GM23338 (cell line): ENCODE measurements at regions not wholly inside any gene's neighbourhood (a gene's known extent, or its start where the extent isn't known, plus 50 kb on each side); places are given as distances from the start of the nearest gene placed in this dataset.

Experiments
- ATAC-seq: fragments of 200-7000 bp; cut with Tn5 transposase; 3 replicates; pipeline ENCODE4 v1.9.1; 2020
- DNase-seq: peaks from one replicate; pipeline ENCODE4 v3.0.0-alpha.2; 2015; ENCODE audit warnings: low spot score
- H2AFZ ChIP-seq: fragments of 200-600 bp; sonication (generic); 2 replicates; pipeline ENCODE4 v1.8.0; 2016; ENCODE audit warnings: antibody characterized with exemption, mild to moderate bottlenecking, moderate library complexity
- H3F3A ChIP-seq: fragments of 200-600 bp; sonication (generic); replicated peaks from 2 replicates; pipeline ENCODE4 v1.8.0; 2017; ENCODE audit warnings: antibody characterized with exemption, mixed run types, low read depth
- H3K27ac ChIP-seq: fragments of 200-600 bp; sonication (generic); 2 replicates; pipeline ENCODE4 v1.6.1; 2016; ENCODE audit warnings: low read depth
- H3K27me3 ChIP-seq: fragments of 200-600 bp; sonication (generic); 2 replicates; pipeline ENCODE4 v1.8.0; 2016; ENCODE audit warnings: mild to moderate bottlenecking, mixed run types, moderate library complexity; ENCODE audit not compliant: insufficient read depth
- H3K36me3 ChIP-seq: fragments of 200-600 bp; sonication (generic); 2 replicates; pipeline ENCODE4 v1.8.0; 2016; ENCODE audit warnings: mild to moderate bottlenecking; ENCODE audit not compliant: insufficient read depth
- H3K4me1 ChIP-seq: fragments of 200-600 bp; sonication (generic); 2 replicates; pipeline ENCODE4 v1.8.0; 2016; ENCODE audit warnings: mild to moderate bottlenecking, moderate library complexity; ENCODE audit not compliant: insufficient read depth
- H3K4me2 ChIP-seq: fragments of 200-600 bp; sonication (generic); 2 replicates; pipeline ENCODE4 v1.7.1; 2017; ENCODE audit warnings: mixed run types
- H3K4me3 ChIP-seq: fragments of 200-600 bp; sonication (generic); 2 replicates; pipeline ENCODE4 v1.6.1; 2016; ENCODE audit warnings: mixed run types
- H3K79me2 ChIP-seq: fragments of 200-600 bp; sonication (generic); replicated peaks from 2 replicates; pipeline ENCODE4 v1.8.0; 2017; ENCODE audit warnings: mild to moderate bottlenecking; ENCODE audit not compliant: insufficient read depth
- H3K9me2 ChIP-seq: fragments of 200-600 bp; sonication (generic); 2 replicates; pipeline ENCODE4 v1.8.0; 2017; ENCODE audit not compliant: insufficient read depth
- H4K20me1 ChIP-seq: fragments of 200-600 bp; sonication (generic); replicated peaks from 2 replicates; pipeline ENCODE4 v1.8.0; 2017; ENCODE audit warnings: mild to moderate bottlenecking; ENCODE audit not compliant: insufficient read depth
- H3K27ac Mint-ChIP-seq: 2 replicates; pipeline ENCODE4 v1.8.0; 2020; ENCODE audit warnings: inconsistent platforms, mild to moderate bottlenecking, moderate library complexity, mixed read lengths
- H3K27me3 Mint-ChIP-seq: 3 replicates; pipeline ENCODE4 v1.8.0; 2022; ENCODE audit warnings: low read depth, mild to moderate bottlenecking, moderate library complexity, mixed read lengths, inconsistent platforms; ENCODE audit not compliant: insufficient read depth, poor library complexity
- H3K36me3 Mint-ChIP-seq: 3 replicates; pipeline ENCODE4 v1.8.0; 2021; ENCODE audit warnings: low read depth, mild to moderate bottlenecking, inconsistent platforms, moderate library complexity, mixed read lengths
- H3K4me1 Mint-ChIP-seq: 3 replicates; pipeline ENCODE4 v1.8.0; 2020; ENCODE audit warnings: mild to moderate bottlenecking, inconsistent platforms, mixed read lengths
- H3K4me3 Mint-ChIP-seq: 3 replicates; pipeline ENCODE4 v1.8.0; 2021; ENCODE audit warnings: moderate library complexity, mild to moderate bottlenecking, inconsistent platforms, mixed read lengths
- H3K9me3 Mint-ChIP-seq: 3 replicates; pipeline ENCODE4 v1.8.0; 2020; ENCODE audit warnings: moderate library complexity, mild to moderate bottlenecking, inconsistent platforms, mixed read lengths
- CTCF ChIP-seq, 2 experiments: fragments of 200-600 bp in 1 of 2; sonication (generic) in 1 of 2; conservative IDR thresholded peaks; 2 replicates each; pipeline versions ENCODE4 v1.5.1 to v1.6.1; 2016 to 2017; ENCODE audit warnings: antibody characterized with exemption in 2 of 2, low read depth in 2 of 2, mild to moderate bottlenecking in 2 of 2, moderate library complexity in 1 of 2
- EZH2 ChIP-seq: fragments of 200-600 bp; sonication (generic); IDR thresholded peaks from one replicate; pipeline ENCODE4 v1.8.0; 2017; ENCODE audit warnings: antibody characterized with exemption, mild to moderate bottlenecking, low read depth; ENCODE audit not compliant: unreplicated experiment
- EZH2phosphoT487 ChIP-seq: fragments of 200-600 bp; sonication (generic); IDR thresholded peaks from one replicate; pipeline ENCODE4 v1.8.1; 2018; ENCODE audit warnings: antibody characterized with exemption; ENCODE audit not compliant: unreplicated experiment
- JUNB ChIP-seq: IDR thresholded peaks from one replicate; pipeline ENCODE4 v1.6.1; 2016; ENCODE audit warnings: antibody characterized with exemption; ENCODE audit not compliant: unreplicated experiment
- NANOG ChIP-seq: IDR thresholded peaks from 2 replicates; pipeline ENCODE4 v1.6.1; 2016; ENCODE audit warnings: antibody characterized with exemption, borderline replicate concordance
- STAT1 ChIP-seq: IDR thresholded peaks from one replicate; pipeline ENCODE4 v1.6.1; 2016; ENCODE audit warnings: antibody characterized with exemption; ENCODE audit not compliant: unreplicated experiment
- ZNF114 ChIP-seq: fragments of 250-450 bp; sonication (Bioruptor Pico); IDR thresholded peaks from 2 replicates; pipeline ENCODE4 v1.5.0; 2020; ENCODE audit warnings: mild to moderate bottlenecking, moderate library complexity
- ZNF462 ChIP-seq: fragments of 250-450 bp; sonication (Bioruptor Pico); IDR thresholded peaks from 2 replicates; pipeline ENCODE4 v1.5.0; 2020; ENCODE audit warnings: mild to moderate bottlenecking, moderate library complexity

GRCh38 chr3:67798412-67798811 is 144.0 kb upstream of the SUCLG2 start (continued):
- TF ChIP-seq NANOG (no peak), EZH2 (no peak), ZNF114 (CRISPR knock-in tag) (no peak)

- no peaks in the 10 kb centered on the region for H3K79me2 ChIP-seq
- H3K9me3 Mint-ChIP-seq = no peaks in the 10 kb centered on the region
Observed at GRCh38 chr3:67791620-67792019, 137.2 kb upstream of the SUCLG2 start.

More at GRCh38 chr3:67791620-67792019, 137.2 kb upstream of the SUCLG2 start:
- TF ChIP-seq EZH2phosphoT487 (no peak), CTCF (conservative IDR thresholded peaks at IDR 0.05; ENCODE audit: low read depth in 2 of 2) (no peak), STAT1 (no peak), JUNB (no peak), ZNF462 (CRISPR knock-in tag) (no peak)
- H3K4me1 ChIP-seq = 0 out of 2 replicates have a peak, but pooled peaks cover under 1% of the 10 kb centered on the region
- no peak overlapping the region for H3K4me3 Mint-ChIP-seq
- no peaks in the 10 kb centered on the region for H3F3A ChIP-seq
- H3K4me1 Mint-ChIP-seq = peaks cover 9% of the 10 kb centered on the region
- H3K9me2 ChIP-seq = no peaks in the 10 kb centered on the region
- no peak overlapping the region for H3K27ac ChIP-seq
- H3K27me3 Mint-ChIP-seq = no peaks in the 10 kb centered on the region
- no peak overlapping the region for H3K4me3 ChIP-seq
- no peak for DNase-seq
- no peaks in the 10 kb centered on the region for H3K36me3 Mint-ChIP-seq
- no peaks in the 10 kb centered on the region for H4K20me1 ChIP-seq
- no peak overlapping the region for H3K4me2 ChIP-seq
- no peak overlapping the region for H2AFZ ChIP-seq
- H3K27ac Mint-ChIP-seq = no peak overlapping the region
- no peaks in the 10 kb centered on the region for H3K36me3 ChIP-seq
- no peak for ATAC-seq
- H3K27me3 ChIP-seq = no peaks in the 10 kb centered on the region
